ENCODE measurements at regions not wholly inside any gene's neighbourhood (a gene's known extent, or its start where the extent isn't known, plus 50 kb on each side); places are given as distances from the start of the nearest gene placed in this dataset.
"Not testable (repeated sequence)": the region's sequence is repeated elsewhere in the genome, so short reads cannot be mapped to it uniquely, and the experiment has no call there.

GRCh38 chr14:105709281-105710118, 183.1 kb downstream of the TMEM121 start:
- Histone ChIP-seq H3K36me3 (replicated peaks; ENCODE audit: control insufficient read depth, insufficient read depth, low read length) (no peaks in the 10 kb centered on the region), H3K27me3 (ENCODE audit: control insufficient read depth, insufficient read depth, low read length) (no peaks in the 10 kb centered on the region), H3K4me3 (ENCODE audit: insufficient read depth, low read depth, low read length) (no peak overlapping the region)
- no peak for DNase-seq

DNA sequence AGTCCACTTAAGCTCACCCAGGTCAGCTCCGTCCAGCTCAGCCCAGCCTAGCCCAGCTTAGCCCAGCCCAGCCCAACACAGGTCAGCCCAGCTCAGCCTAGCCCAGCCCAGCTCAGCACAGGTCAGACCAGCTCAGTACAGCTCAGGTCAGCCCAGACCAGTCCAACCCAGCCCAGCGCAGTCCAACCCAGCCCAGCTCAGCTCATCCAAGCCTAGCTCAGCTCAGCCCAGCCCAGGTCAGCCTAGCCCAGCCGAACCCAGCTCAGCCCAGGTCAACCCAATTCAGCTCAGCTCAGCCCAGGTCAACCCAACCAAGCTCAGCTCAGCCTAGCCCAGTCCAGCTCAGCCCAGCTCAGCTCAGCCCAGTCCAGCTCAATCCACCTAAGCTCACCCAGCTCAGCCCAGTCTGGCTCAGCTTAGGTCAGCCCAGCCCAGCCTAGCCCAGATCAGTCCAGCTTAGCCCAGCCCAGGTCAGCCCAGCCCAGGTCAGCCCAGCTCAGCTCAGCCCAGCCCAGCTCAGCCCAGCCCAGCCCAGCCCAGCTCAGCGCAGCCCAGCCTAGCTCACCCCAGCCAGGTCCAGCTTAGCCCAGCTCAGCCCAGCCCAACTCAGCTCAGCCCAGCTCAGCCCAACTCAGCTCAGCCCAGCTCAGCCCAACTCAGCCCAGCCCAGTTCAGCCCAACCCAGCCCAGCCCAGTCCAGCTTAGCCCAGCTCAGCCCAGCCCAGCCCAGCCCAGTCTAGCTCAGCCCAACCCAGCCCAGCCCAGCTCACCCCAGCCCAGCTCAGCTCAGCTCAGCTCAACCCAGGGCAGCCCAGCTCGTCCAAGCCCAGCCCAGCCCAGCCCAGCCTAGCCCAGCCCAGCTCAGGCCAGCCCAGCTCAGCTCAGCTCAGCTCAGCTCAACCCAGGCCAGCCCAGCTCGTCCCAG, 184.0 kb downstream of the TMEM121 start:
- Histone ChIP-seq H3K36me3 (replicated peaks; ENCODE audit: control insufficient read depth, insufficient read depth, low read length) (no peaks in the 10 kb centered on the region), H3K4me3 (ENCODE audit: insufficient read depth, low read depth, low read length) (no peak overlapping the region), H3K27me3 (ENCODE audit: control insufficient read depth, insufficient read depth, low read length) (no peaks in the 10 kb centered on the region)
- DNase-seq = no peak

GRCh38 chr14:105711044-105711620, 184.7 kb downstream of the TMEM121 start:
- Histone ChIP-seq H3K36me3 (replicated peaks; ENCODE audit: control insufficient read depth, insufficient read depth, low read length) (no peaks in the 10 kb centered on the region), H3K4me3 (ENCODE audit: insufficient read depth, low read depth, low read length) (no peak overlapping the region), H3K27me3 (ENCODE audit: control insufficient read depth, insufficient read depth, low read length) (no peaks in the 10 kb centered on the region)
- no peak for DNase-seq

GRCh38 chr14:105711841-105712460, 185.6 kb downstream of the TMEM121 start:
- Histone ChIP-seq H3K27me3 (ENCODE audit: control insufficient read depth, insufficient read depth, low read length) (no peaks in the 10 kb centered on the region), H3K4me3 (ENCODE audit: insufficient read depth, low read depth, low read length) (no peak overlapping the region), H3K36me3 (replicated peaks; ENCODE audit: control insufficient read depth, insufficient read depth, low read length) (no peaks in the 10 kb centered on the region)
- DNase-seq = no peak

DNA sequence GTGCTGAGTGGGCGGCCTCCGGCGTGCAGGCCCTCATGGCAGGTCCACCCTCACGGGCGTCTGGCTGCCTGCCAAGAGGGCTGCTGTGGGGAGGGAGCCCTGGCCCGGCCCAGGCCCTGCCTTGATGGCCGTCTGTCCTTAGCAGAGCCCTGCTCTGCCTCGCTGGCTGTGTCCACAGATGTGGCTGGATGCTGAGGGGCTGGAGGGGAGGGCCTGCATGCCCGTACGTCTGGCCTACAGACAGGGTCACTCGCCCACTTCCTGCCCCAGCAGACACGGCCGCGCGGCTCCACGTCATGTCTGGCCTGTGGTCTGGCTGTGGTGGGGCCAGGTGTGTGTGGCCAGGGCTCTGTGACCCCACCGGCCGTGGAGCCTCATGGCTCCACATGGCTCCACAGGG, 186.3 kb downstream of the TMEM121 start:
- H3K27me3 ChIP-seq (ENCODE audit: control insufficient read depth, insufficient read depth, low read length); H3K36me3 ChIP-seq (replicated peaks; ENCODE audit: control insufficient read depth, insufficient read depth, low read length); H3K4me3 ChIP-seq (ENCODE audit: insufficient read depth, low read depth, low read length); DNase-seq: not testable (repeated sequence)

GRCh38 chr14:105713160-105713559, 186.8 kb downstream of the TMEM121 start:
- DNase-seq; H3K36me3 ChIP-seq (replicated peaks; ENCODE audit: control insufficient read depth, insufficient read depth, low read length); H3K4me3 ChIP-seq (ENCODE audit: insufficient read depth, low read depth, low read length); H3K27me3 ChIP-seq (ENCODE audit: control insufficient read depth, insufficient read depth, low read length): not testable (repeated sequence)

- H3K27me3 ChIP-seq (ENCODE audit: control insufficient read depth, insufficient read depth, low read length); DNase-seq; H3K4me3 ChIP-seq (ENCODE audit: insufficient read depth, low read depth, low read length); H3K36me3 ChIP-seq (replicated peaks; ENCODE audit: control insufficient read depth, insufficient read depth, low read length): not testable (repeated sequence)
These were observed 187.5 kb downstream of the TMEM121 start for GRCh38 chr14:105713836-105714235.

- not testable (repeated sequence) for H3K36me3 ChIP-seq (replicated peaks; ENCODE audit: control insufficient read depth, insufficient read depth, low read length); H3K27me3 ChIP-seq (ENCODE audit: control insufficient read depth, insufficient read depth, low read length); DNase-seq; H3K4me3 ChIP-seq (ENCODE audit: insufficient read depth, low read depth, low read length)
These were observed 192.4 kb downstream of the TMEM121 start for GRCh38 chr14:105718787-105719186.

DNA sequence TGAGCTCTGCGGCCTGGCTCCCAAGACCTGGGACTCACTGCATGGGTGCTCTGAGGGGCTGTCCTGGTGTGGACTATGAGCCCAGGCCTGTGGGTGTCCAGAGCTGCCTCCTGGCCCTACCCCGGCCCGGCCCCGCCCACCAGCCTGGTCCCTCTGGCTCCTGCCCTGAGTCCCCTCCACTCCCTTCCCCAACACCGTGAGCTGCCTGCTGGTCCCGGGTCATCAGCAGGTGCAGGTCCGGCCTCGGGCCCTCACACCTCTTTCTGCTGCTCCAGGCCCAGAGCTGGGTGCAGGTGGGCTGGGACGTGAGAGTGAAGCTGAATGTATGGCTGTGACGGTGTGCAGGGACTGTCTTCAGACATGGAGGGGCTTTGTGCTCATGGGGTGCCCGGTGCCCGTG, 193.7 kb downstream of the TMEM121 start:
- not testable (repeated sequence) for H3K27me3 ChIP-seq (ENCODE audit: control insufficient read depth, insufficient read depth, low read length); H3K36me3 ChIP-seq (replicated peaks; ENCODE audit: control insufficient read depth, insufficient read depth, low read length); H3K4me3 ChIP-seq (ENCODE audit: insufficient read depth, low read depth, low read length); DNase-seq

DNA sequence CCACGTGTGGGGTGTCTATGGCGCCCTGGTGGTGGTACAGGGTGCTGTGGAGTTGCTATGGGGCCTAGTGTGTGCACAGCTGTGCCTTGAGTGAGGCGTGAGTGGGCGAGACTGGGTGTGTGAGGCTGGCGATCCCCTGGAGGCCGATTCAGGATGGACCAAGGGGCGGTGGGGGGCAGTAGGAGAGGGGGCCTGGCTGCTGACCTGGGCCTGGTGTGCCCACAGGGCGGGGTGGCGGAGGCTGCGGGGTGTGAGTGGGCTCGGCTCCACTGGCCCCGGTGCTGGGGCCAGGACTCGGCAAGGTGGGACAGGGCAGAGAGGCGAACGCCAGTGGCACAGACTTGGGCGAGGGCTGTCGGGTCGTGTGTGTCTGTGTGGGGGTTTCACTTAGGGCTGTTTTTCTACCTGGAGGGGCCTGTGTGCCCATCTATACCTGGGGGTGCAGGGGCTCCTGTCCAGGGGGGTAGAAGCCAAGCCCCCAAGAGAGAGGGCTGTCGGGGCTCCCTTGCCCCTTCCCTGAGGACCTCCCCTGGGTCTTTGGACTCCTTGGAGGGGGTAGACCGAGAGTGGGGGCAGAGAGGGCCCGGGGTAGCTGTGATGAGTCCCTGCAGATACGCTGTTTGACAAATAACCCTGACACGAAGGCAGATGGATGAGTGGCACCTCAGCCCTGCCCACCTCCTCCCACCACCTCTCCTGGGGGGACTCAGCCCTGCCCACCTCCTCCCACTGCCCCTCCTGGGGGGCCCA, 194.6 kb downstream of the TMEM121 start:
- H3K36me3 ChIP-seq (replicated peaks; ENCODE audit: control insufficient read depth, insufficient read depth, low read length); H3K27me3 ChIP-seq (ENCODE audit: control insufficient read depth, insufficient read depth, low read length); H3K4me3 ChIP-seq (ENCODE audit: insufficient read depth, low read depth, low read length); DNase-seq: not testable (repeated sequence)

DNA sequence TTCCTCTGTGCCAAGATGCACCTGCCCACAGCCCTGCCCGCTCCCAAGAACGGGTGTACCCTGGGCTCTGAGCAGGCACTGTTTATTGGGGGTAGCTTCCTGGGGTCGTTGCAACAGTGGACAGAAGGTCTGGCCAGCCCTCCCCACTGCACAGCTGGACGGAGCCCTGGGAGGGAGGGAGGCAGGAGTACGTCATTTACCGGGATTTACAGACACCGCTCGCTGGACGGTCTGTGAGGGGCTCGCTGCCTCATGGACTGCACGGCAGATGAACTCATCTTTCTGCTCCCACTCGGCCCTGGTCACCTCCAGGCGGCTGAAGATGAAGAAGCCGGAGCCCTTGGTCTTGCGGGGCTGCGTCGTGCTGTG, 195.2 kb downstream of the TMEM121 start:
- not testable (repeated sequence) for H3K36me3 ChIP-seq (replicated peaks; ENCODE audit: control insufficient read depth, insufficient read depth, low read length); H3K4me3 ChIP-seq (ENCODE audit: insufficient read depth, low read depth, low read length); DNase-seq; H3K27me3 ChIP-seq (ENCODE audit: control insufficient read depth, insufficient read depth, low read length)

- H3K36me3 ChIP-seq (replicated peaks; ENCODE audit: control insufficient read depth, insufficient read depth, low read length); H3K27me3 ChIP-seq (ENCODE audit: control insufficient read depth, insufficient read depth, low read length); H3K4me3 ChIP-seq (ENCODE audit: insufficient read depth, low read depth, low read length); DNase-seq: not testable (repeated sequence)
These were observed 195.8 kb downstream of the TMEM121 start for GRCh38 chr14:105721996-105722709.

DNA sequence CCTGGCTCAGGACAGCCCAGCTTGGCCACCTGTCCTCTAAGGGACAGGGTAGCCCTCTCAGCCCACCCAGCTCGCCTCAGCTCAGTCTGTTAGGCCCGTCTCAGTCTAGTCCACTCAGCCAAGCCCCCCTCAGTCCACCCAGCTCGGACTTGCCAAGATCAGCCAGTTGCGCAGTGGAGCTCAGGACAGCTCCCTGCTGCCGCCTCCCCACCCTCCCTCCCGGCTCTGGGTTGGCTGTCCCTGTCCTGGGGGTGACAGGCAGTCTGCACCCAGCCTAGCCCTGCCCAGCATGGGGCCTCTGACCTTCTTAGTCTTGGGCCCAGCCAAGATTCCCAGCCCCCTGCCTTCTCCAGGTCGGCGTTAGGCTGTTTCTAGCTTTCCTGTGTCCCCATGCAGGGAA, 196.9 kb downstream of the TMEM121 start:
- H3K4me3 ChIP-seq (ENCODE audit: insufficient read depth, low read depth, low read length); H3K36me3 ChIP-seq (replicated peaks; ENCODE audit: control insufficient read depth, insufficient read depth, low read length); H3K27me3 ChIP-seq (ENCODE audit: control insufficient read depth, insufficient read depth, low read length); DNase-seq: not testable (repeated sequence)
